Mesenchymal stem cell (in vitro differentiated cells and primary cell): ENCODE measurements at regions not wholly inside any gene's neighbourhood (a gene's known extent, or its start where the extent isn't known, plus 50 kb on each side); places are given as distances from the start of the nearest gene placed in this dataset.

Experiments
- DNase-seq: peaks from one replicate; pipeline ENCODE4 v3.0.0-alpha.2; 2013
- H2AFZ ChIP-seq: one replicate; pipeline ENCODE4 v1.6.1; 2013; ENCODE audit warnings: low read depth, mild to moderate bottlenecking, control low read depth, inconsistent platforms, low read length, moderate library complexity
- H2AK5ac ChIP-seq: 2 replicates; pipeline ENCODE4 v1.6.1; 2013; ENCODE audit warnings: low read length, moderate library complexity, mild to moderate bottlenecking, inconsistent platforms; ENCODE audit not compliant: severe bottlenecking
- H2BK120ac ChIP-seq: one replicate; pipeline ENCODE4 v1.6.1; 2013; ENCODE audit warnings: low read depth, mild to moderate bottlenecking, inconsistent platforms, low read length, moderate library complexity
- H2BK12ac ChIP-seq, 2 experiments: one replicate each; pipeline ENCODE4 v1.6.1; 2013; ENCODE audit warnings: inconsistent platforms in 2 of 2, low read length in 2 of 2, mild to moderate bottlenecking in 2 of 2, moderate library complexity in 2 of 2, control low read depth in 1 of 2
- H2BK15ac ChIP-seq: one replicate; pipeline ENCODE4 v1.6.1; 2013; ENCODE audit warnings: mild to moderate bottlenecking, low read depth, inconsistent platforms; ENCODE audit not compliant: poor library complexity, severe bottlenecking
- H2BK5ac ChIP-seq: 2 replicates; pipeline ENCODE4 v1.6.1; 2013; ENCODE audit warnings: low read depth, mild to moderate bottlenecking, low read length, control low read depth, inconsistent platforms; ENCODE audit not compliant: poor library complexity, severe bottlenecking
- H3K14ac ChIP-seq, 2 experiments: one replicate each; pipeline ENCODE4 v1.6.1; 2013; ENCODE audit warnings: inconsistent platforms in 2 of 2, low read length in 2 of 2, control low read depth in 1 of 2, mild to moderate bottlenecking in 1 of 2, moderate library complexity in 1 of 2
- H3K18ac ChIP-seq, 2 experiments: one replicate each; pipeline ENCODE4 v1.6.1; 2013; ENCODE audit warnings: inconsistent platforms in 2 of 2, low read length in 2 of 2, control low read depth in 1 of 2, low read depth in 1 of 2, mild to moderate bottlenecking in 1 of 2
- H3K23ac ChIP-seq, 2 experiments: one replicate each; pipeline ENCODE4 v1.6.1; 2013; ENCODE audit warnings: inconsistent platforms in 2 of 2, low read length in 2 of 2, mild to moderate bottlenecking in 2 of 2, moderate library complexity in 2 of 2, control low read depth in 1 of 2
- H3K27ac ChIP-seq: 2 replicates; pipeline ENCODE4 v1.5.1; 2013; ENCODE audit warnings: mild to moderate bottlenecking, moderate library complexity, low read length, control low read depth, inconsistent platforms; ENCODE audit not compliant: poor library complexity, severe bottlenecking
- H3K27me3 ChIP-seq, 2 experiments: 2 replicates each; pipeline versions ENCODE4 v1.6.1 to v1.7.0; 2013; ENCODE audit warnings: low read length in 2 of 2, mild to moderate bottlenecking in 2 of 2, moderate library complexity in 2 of 2, control low read depth in 1 of 2, inconsistent platforms in 1 of 2; ENCODE audit not compliant: control insufficient read depth in 1 of 2, insufficient read depth in 1 of 2
- H3K36me3 ChIP-seq, 2 experiments: 2 replicates each; pipeline versions ENCODE4 v1.6.1 to v1.7.0; 2013; ENCODE audit warnings: low read length in 2 of 2, control low read depth in 1 of 2, inconsistent platforms in 1 of 2, low read depth in 1 of 2, mild to moderate bottlenecking in 1 of 2; ENCODE audit not compliant: insufficient read depth in 2 of 2, control insufficient read depth in 1 of 2
- H3K4ac ChIP-seq, 2 experiments: one replicate each; pipeline ENCODE4 v1.6.1; 2013; ENCODE audit warnings: inconsistent platforms in 2 of 2, low read length in 2 of 2, mild to moderate bottlenecking in 2 of 2, moderate library complexity in 2 of 2, control low read depth in 1 of 2, low read depth in 1 of 2
- H3K4me1 ChIP-seq: 2 replicates; pipeline ENCODE4 v1.6.1; 2013; ENCODE audit warnings: low read depth, low read length, control low read depth; ENCODE audit not compliant: control insufficient read depth, insufficient read depth
- H3K4me2 ChIP-seq: 2 replicates; pipeline ENCODE4 v1.6.1; 2013; ENCODE audit warnings: low read length, mild to moderate bottlenecking, inconsistent platforms; ENCODE audit not compliant: poor library complexity, severe bottlenecking
- H3K4me3 ChIP-seq, 2 experiments: 2 replicates each; pipeline versions ENCODE4 v1.5.1 to v1.7.0; 2013; ENCODE audit warnings: low read length in 2 of 2, mild to moderate bottlenecking in 2 of 2, control low read depth in 1 of 2, low read depth in 1 of 2; ENCODE audit not compliant: insufficient read depth in 1 of 2
- H3K79me1 ChIP-seq: replicated peaks from 2 replicates; pipeline ENCODE4 v1.6.1; 2013; ENCODE audit warnings: mild to moderate bottlenecking, control low read depth, low read length, inconsistent platforms; ENCODE audit not compliant: poor library complexity, severe bottlenecking
- H3K9ac ChIP-seq: 2 replicates; pipeline ENCODE4 v1.7.0; 2013; ENCODE audit warnings: mild to moderate bottlenecking, low read length, moderate library complexity
- H3K9me3 ChIP-seq: 2 replicates; pipeline ENCODE4 v1.7.0; 2013; ENCODE audit warnings: mild to moderate bottlenecking, low read length; ENCODE audit not compliant: control insufficient read depth
- H4K8ac ChIP-seq: one replicate; pipeline ENCODE4 v1.6.1; 2013; ENCODE audit warnings: inconsistent platforms, mild to moderate bottlenecking, low read length, moderate library complexity
- H4K91ac ChIP-seq: one replicate; pipeline ENCODE4 v1.6.1; 2013; ENCODE audit warnings: mild to moderate bottlenecking, low read length, inconsistent platforms
- WGBS: methylation state at CpG from one replicate; pipeline ENCODE4 v1.1.7; 2013; ENCODE audit warnings: mixed read lengths; 5-methylcytosine and 5-hydroxymethylcytosine counted together

DNA sequence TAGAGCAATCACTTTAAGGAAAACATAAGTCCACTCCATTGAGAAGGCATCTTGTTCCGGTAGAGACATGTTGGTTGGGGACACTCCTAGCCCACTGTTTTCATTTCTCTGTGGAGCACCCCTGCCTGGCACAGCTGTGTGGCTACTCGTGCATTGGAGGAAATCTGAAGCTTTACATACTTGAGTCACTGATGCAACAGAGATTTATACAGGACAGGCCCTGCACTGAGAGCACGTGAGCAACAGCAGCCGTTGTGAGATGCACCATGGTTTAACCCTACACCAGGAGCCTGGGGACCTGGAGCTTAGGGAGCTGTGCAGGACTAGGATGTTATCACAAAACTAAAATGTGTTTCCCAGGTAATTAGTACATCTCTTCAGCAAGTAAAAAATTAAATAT, 230.7 kb upstream of the IRX1 start:
- WGBS: 66% methylated on average over 4 of the region's 4 CpGs
- Histone ChIP-seq H3K4me1 (no peaks in the 10 kb centered on the region), H3K9me3 (peaks cover 12% of the 10 kb centered on the region)

DNA sequence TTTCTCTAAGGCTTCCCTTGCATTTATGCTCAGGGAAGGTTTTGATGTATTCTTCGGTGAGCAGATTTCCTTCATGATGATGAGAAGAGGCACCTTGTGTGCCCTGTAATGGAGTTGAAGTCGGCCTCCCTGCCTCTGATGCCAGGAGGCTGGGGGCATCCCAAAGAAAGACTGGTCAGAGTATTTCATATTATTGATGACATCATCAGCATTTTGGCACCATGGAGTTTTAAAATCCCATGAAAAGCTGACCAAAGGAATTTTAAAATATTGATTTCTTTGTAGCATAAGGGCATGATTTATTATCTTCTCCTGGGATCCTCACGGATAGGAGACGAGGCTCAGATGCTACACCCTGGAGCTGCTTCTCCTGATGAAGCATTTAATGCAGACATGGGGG, 231.2 kb upstream of the IRX1 start:
- Histone ChIP-seq H3K14ac (no peak overlapping the region), H3K36me3 (no peaks in the 10 kb centered on the region), H2BK5ac (no peak overlapping the region), H3K18ac (no peak overlapping the region), H3K9me3 (peaks cover 9% of the 10 kb centered on the region), H3K4me2 (no peak overlapping the region), H3K79me1 (no peaks in the 10 kb centered on the region), H3K23ac (no peak overlapping the region), H3K27me3 (no peaks in the 10 kb centered on the region), H2AFZ (no peak overlapping the region), H3K27ac (no peak overlapping the region), H4K91ac (no peak overlapping the region), H3K4me1 (no peaks in the 10 kb centered on the region), H2AK5ac (no peak overlapping the region), H3K4me3 (no peak overlapping the region), H2BK15ac (no peak overlapping the region), H3K9ac (no peak overlapping the region), H2BK12ac (no peak overlapping the region), H3K4ac (no peak overlapping the region), H2BK120ac (no peak overlapping the region), H4K8ac (no peak overlapping the region)
- no peak for DNase-seq
- WGBS: 79% methylated on average over 4 of the region's 4 CpGs

More for the DNA sequence above, 230.7 kb upstream of the IRX1 start:
- Histone ChIP-seq H3K27me3 (no peaks in the 10 kb centered on the region), H3K4me2 (no peak overlapping the region), H2AK5ac (no peak overlapping the region), H4K91ac (no peak overlapping the region), H2AFZ (no peak overlapping the region), H2BK12ac (no peak overlapping the region), H2BK5ac (no peak overlapping the region), H3K4ac (no peak overlapping the region), H3K18ac (no peak overlapping the region), H3K23ac (no peak overlapping the region), H3K27ac (no peak overlapping the region), H3K14ac (no peak overlapping the region), H3K79me1 (no peaks in the 10 kb centered on the region), H3K4me3 (no peak overlapping the region), H4K8ac (no peak overlapping the region), H3K36me3 (no peaks in the 10 kb centered on the region), H2BK15ac (no peak overlapping the region), H2BK120ac (no peak overlapping the region), H3K9ac (no peak overlapping the region)
- DNase-seq: no peak

DNA sequence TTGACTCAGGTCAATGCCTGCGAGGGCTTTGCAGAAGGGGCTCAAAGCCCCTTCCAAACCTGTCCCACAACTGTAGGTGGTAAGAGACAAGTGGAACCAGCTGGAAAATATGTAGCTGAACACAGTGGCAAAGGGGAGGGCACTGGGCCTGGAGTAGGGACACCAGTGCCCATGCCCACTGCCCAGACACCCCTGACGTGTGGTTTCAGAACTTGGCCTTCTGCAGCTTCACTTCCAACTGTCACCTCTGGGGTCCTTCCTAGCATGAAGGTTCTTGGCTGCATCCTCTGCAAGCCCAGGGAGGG, 233.1 kb upstream of the IRX1 start:
- no peak overlapping the region for H3K27ac ChIP-seq
- no peak overlapping the region for H2AFZ ChIP-seq
- no peak overlapping the region for H3K18ac ChIP-seq
- no peak overlapping the region for H2AK5ac ChIP-seq
- no peak overlapping the region for H3K14ac ChIP-seq
- H2BK5ac ChIP-seq: no peak overlapping the region
- H3K27me3 ChIP-seq: no peaks in the 10 kb centered on the region
- H3K4ac ChIP-seq: no peak overlapping the region
- no peak for DNase-seq
- no peak overlapping the region for H4K91ac ChIP-seq
- H3K9me3 ChIP-seq: peaks cover 7% of the 10 kb centered on the region
- H3K9ac ChIP-seq: no peak overlapping the region
- no peak overlapping the region for H2BK15ac ChIP-seq
- H3K23ac ChIP-seq: no peak overlapping the region
- WGBS: 96% methylated on average over 2 of the region's 2 CpGs
- no peaks in the 10 kb centered on the region for H3K36me3 ChIP-seq
- no peak overlapping the region for H2BK12ac ChIP-seq
- no peaks in the 10 kb centered on the region for H3K79me1 ChIP-seq
- H2BK120ac ChIP-seq: no peak overlapping the region
- no peaks in the 10 kb centered on the region for H3K4me1 ChIP-seq
- H3K4me2 ChIP-seq: no peak overlapping the region
- no peak overlapping the region for H4K8ac ChIP-seq
- H3K4me3 ChIP-seq: peak overlapping the region in 1 of 2 experiments; percentile 28

DNA sequence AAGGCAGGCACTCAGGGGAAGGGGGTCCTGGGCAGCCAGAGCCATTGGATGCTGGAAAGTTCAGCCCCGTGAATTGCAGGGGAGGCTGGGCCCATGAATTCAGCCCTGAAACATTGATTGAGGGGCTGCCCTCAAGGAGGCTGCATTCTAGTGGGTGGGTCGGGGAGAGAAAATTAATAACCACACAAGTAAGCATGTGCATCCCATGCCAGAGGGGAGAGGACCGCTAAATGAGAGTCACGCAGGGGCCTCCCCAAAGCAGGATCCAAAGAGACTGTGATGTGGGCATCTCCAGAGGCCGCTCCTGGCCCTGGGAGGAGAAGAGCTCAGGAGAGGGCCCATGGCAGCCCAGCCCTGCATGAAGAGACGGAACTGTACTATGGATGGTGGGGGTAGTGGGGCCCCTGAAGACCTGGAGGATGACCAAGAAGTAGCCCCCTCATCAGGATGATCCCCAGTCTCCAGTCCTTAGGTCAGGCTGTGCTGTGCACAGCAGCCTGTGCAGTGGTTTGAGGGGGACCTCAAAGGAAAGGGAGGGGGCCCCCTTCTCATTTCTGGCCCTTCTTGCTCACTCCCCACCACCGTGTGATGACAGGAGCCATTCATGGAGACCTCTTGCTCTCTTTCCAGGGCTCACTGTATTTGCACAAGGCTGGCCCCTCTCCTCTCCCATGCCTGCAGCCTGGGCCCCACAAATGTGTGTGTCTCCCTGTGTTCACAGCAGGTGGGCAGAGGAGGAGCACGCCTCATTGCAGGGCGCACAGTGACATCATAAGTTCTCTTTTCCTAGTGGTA, 233.6 kb upstream of the IRX1 start:
- Histone ChIP-seq H3K27ac (no peak overlapping the region), H3K14ac (no peak overlapping the region), H4K91ac (no peak overlapping the region), H3K4me2 (no peak overlapping the region), H2BK120ac (no peak overlapping the region), H2BK15ac (no peak overlapping the region), H3K9me3 (peaks cover 7% of the 10 kb centered on the region), H3K4me1 (no peaks in the 10 kb centered on the region), H3K36me3 (no peaks in the 10 kb centered on the region), H3K18ac (no peak overlapping the region), H3K79me1 (no peaks in the 10 kb centered on the region), H3K9ac (no peak overlapping the region), H3K27me3 (no peaks in the 10 kb centered on the region), H2AK5ac (no peak overlapping the region), H2AFZ (no peak overlapping the region), H3K4me3 (no peak overlapping the region), H3K23ac (no peak overlapping the region), H2BK5ac (no peak overlapping the region), H3K4ac (no peak overlapping the region), H2BK12ac (no peak overlapping the region), H4K8ac (no peak overlapping the region)
- 78% methylated on average over 9 of the region's 9 CpGs for WGBS
- DNase-seq: no peak
